Keratinocyte (primary cell): ENCODE measurements at regions not wholly inside any gene's neighbourhood (a gene's known extent, or its start where the extent isn't known, plus 50 kb on each side); places are given as distances from the start of the nearest gene placed in this dataset.

Experiments used
- DNase-seq: peaks from one replicate; pipeline ENCODE4 v3.0.0-alpha.2; 2011; ENCODE audit warnings: low read depth, missing footprints, low spot score
- FAIRE-seq: peaks from 2 replicates; lab custom pipeline; 2011; peaks lifted over from hg19 to GRCh38; lab: Jason Lieb, UNC
- H2AFZ ChIP-seq: 2 replicates; pipeline ENCODE4 v1.6.0; 2012; ENCODE audit warnings: low read length, control low read depth, inconsistent platforms; ENCODE audit not compliant: control insufficient read depth
- H3K27ac ChIP-seq: 2 replicates; pipeline ENCODE4 v1.5.1; 2011; ENCODE audit warnings: low read length; ENCODE audit not compliant: control insufficient read depth, insufficient read depth
- H3K27me3 ChIP-seq: 3 replicates; pipeline ENCODE4 v1.6.0; 2011; ENCODE audit warnings: low read length; ENCODE audit not compliant: control insufficient read depth, insufficient read depth; ENCODE audit errors: extremely low read depth
- H3K36me3 ChIP-seq, 2 experiments: 2 replicates in 1 of 2; 3 replicates in 1 of 2; pipeline ENCODE4 v1.5.1; 2011; ENCODE audit warnings: low read length in 2 of 2, mild to moderate bottlenecking in 1 of 2; ENCODE audit not compliant: control insufficient read depth in 2 of 2, insufficient read depth in 2 of 2; ENCODE audit errors: extremely low read depth in 1 of 2
- H3K4me1 ChIP-seq: 3 replicates; pipeline ENCODE4 v1.5.1; 2011; ENCODE audit warnings: low read length; ENCODE audit not compliant: control insufficient read depth, insufficient read depth; ENCODE audit errors: extremely low read depth
- H3K4me2 ChIP-seq: 3 replicates; pipeline ENCODE4 v1.6.0; 2011; ENCODE audit warnings: low read depth, low read length; ENCODE audit not compliant: control insufficient read depth, insufficient read depth; ENCODE audit errors: extremely low read depth
- H3K4me3 ChIP-seq, 3 experiments: fragments of 200-600 bp in 1 of 3; sonication (generic) in 1 of 3; 2 replicates in 2 of 3; 3 replicates in 1 of 3; pipeline ENCODE4 v1.5.1; 2011 to 2016; ENCODE audit warnings: low read length in 3 of 3, mild to moderate bottlenecking in 3 of 3, control low read depth in 2 of 3, inconsistent platforms in 1 of 3, low read depth in 1 of 3, mixed read lengths in 1 of 3, mixed run types in 1 of 3, moderate library complexity in 1 of 3; ENCODE audit not compliant: control insufficient read depth in 2 of 3, insufficient read depth in 2 of 3; ENCODE audit errors: extremely low read depth in 1 of 3
- H3K79me2 ChIP-seq: 2 replicates; pipeline ENCODE4 v1.6.0; 2012; ENCODE audit warnings: low read length; ENCODE audit not compliant: control insufficient read depth, insufficient read depth
- H3K9ac ChIP-seq: 3 replicates; pipeline ENCODE4 v1.6.0; 2011; ENCODE audit warnings: low read length; ENCODE audit not compliant: control insufficient read depth, insufficient read depth; ENCODE audit errors: extremely low read depth
- H3K9me1 ChIP-seq: 3 replicates; pipeline ENCODE4 v1.6.0; 2011; ENCODE audit warnings: low read length; ENCODE audit not compliant: control insufficient read depth, insufficient read depth; ENCODE audit errors: extremely low read depth
- H3K9me3 ChIP-seq: 2 replicates; pipeline ENCODE4 v1.5.1; 2012; ENCODE audit warnings: low read depth, low read length; ENCODE audit not compliant: control insufficient read depth
- H4K20me1 ChIP-seq: 3 replicates; pipeline ENCODE4 v1.6.0; 2011; ENCODE audit warnings: low read length; ENCODE audit not compliant: control insufficient read depth, insufficient read depth; ENCODE audit errors: extremely low read depth
- CTCF ChIP-seq, 3 experiments: IDR thresholded peaks in 1 of 3; conservative IDR thresholded peaks in 1 of 3; optimal IDR thresholded peaks in 1 of 3; 2 replicates in 2 of 3; 3 replicates in 1 of 3; pipeline versions ENCODE3 to v1.5.1; 2011; ENCODE audit warnings: low read length in 3 of 3, mild to moderate bottlenecking in 3 of 3, moderate library complexity in 2 of 3, control low read depth in 1 of 3, inconsistent platforms in 1 of 3; ENCODE audit not compliant: insufficient read depth in 2 of 3; ENCODE audit errors: extremely low read depth in 1 of 3
- EZH2 ChIP-seq: IDR thresholded peaks from one replicate; pipeline ENCODE4 v1.6.1; 2012; ENCODE audit warnings: inconsistent platforms, mild to moderate bottlenecking, low read length, moderate library complexity
- dilution Hi-C: fragments of 300-500 bp; cut with MboI; formaldehyde crosslinking; loops from one replicate; pipeline ENCODE4 v1.7.0; 2020; ENCODE audit warnings: low sequenced_read_pairs; ENCODE audit not compliant: extremely low pct_ligation_motif_present

GRCh38 chr14:97117693-97118092 is 320.5 kb downstream of the VRK1 start:
- no peaks in the 10 kb centered on the region for H3K27me3 ChIP-seq
- H3K9ac ChIP-seq: no peak overlapping the region
- H3K4me1 ChIP-seq: no peaks in the 10 kb centered on the region
- H4K20me1 ChIP-seq: no peaks in the 10 kb centered on the region
- no peak for DNase-seq
- H3K4me2 ChIP-seq: no peak overlapping the region
- no peaks in the 10 kb centered on the region for H3K79me2 ChIP-seq
- no peak overlapping the region for H2AFZ ChIP-seq
- no peaks in the 10 kb centered on the region for H3K9me1 ChIP-seq
- H3K4me3 ChIP-seq: no peak overlapping the region
- no peak overlapping the region for H3K27ac ChIP-seq
- dilution Hi-C loops: no loop called here
- no peaks in the 10 kb centered on the region for H3K9me3 ChIP-seq
- H3K36me3 ChIP-seq: no peaks in the 10 kb centered on the region
- TF ChIP-seq EZH2 (no peak), CTCF (optimal IDR thresholded peaks at IDR 0.05 in 1 of 3, IDR thresholded peaks at IDR 0.05 in 1 of 3, conservative IDR thresholded peaks at IDR 0.05 in 1 of 3; ENCODE audit: extremely low read depth in 1 of 3, insufficient read depth in 2 of 3, low read length in 3 of 3) (no peak)
- no peak for FAIRE-seq

- no peak for DNase-seq
- H3K4me1 ChIP-seq: no peaks in the 10 kb centered on the region
These were observed 323.0 kb downstream of the VRK1 start for GRCh38 chr14:97120204-97120603.

More at GRCh38 chr14:97120204-97120603, 323.0 kb downstream of the VRK1 start:
- H2AFZ ChIP-seq: no peak overlapping the region
- no peak overlapping the region for H3K4me3 ChIP-seq
- H3K27ac ChIP-seq: no peak overlapping the region
- no peak overlapping the region for H3K4me2 ChIP-seq
- no peaks in the 10 kb centered on the region for H3K9me1 ChIP-seq
- H3K36me3 ChIP-seq: no peaks in the 10 kb centered on the region
- TF ChIP-seq CTCF (optimal IDR thresholded peaks at IDR 0.05 in 1 of 3, IDR thresholded peaks at IDR 0.05 in 1 of 3, conservative IDR thresholded peaks at IDR 0.05 in 1 of 3; ENCODE audit: extremely low read depth in 1 of 3, insufficient read depth in 2 of 3, low read length in 3 of 3) (no peak), EZH2 (no peak)
- no peaks in the 10 kb centered on the region for H4K20me1 ChIP-seq
- no peak overlapping the region for H3K9ac ChIP-seq
- FAIRE-seq: no peak
- no peaks in the 10 kb centered on the region for H3K79me2 ChIP-seq
- no peaks in the 10 kb centered on the region for H3K27me3 ChIP-seq
- dilution Hi-C loops: no loop called here
- H3K9me3 ChIP-seq: no peaks in the 10 kb centered on the region
